ENCODE measurements at regions not wholly inside any gene's neighbourhood (a gene's known extent, or its start where the extent isn't known, plus 50 kb on each side); places are given as distances from the start of the nearest gene placed in this dataset.

GRCh38 chr12:75782069-75782581, 249.5 kb downstream of the PHLDA1 start:
- no peak for DNase-seq (ENCODE audit: extremely low spot score)
- TF ChIP-seq FOXM1 (IDR thresholded peaks at IDR 0.05; ENCODE audit: borderline replicate concordance) = no peak
- TF ChIP-seq L3MBTL2 (conservative IDR thresholded peaks at IDR 0.05) = no peak
- no peak for TF ChIP-seq SUZ12 (IDR thresholded peaks at IDR 0.05)
- no peak for TF ChIP-seq NFRKB (IDR thresholded peaks at IDR 0.05)
- TF ChIP-seq PKNOX1 (IDR thresholded peaks at IDR 0.05) = no peak
- TF ChIP-seq ARNT (IDR thresholded peaks at IDR 0.05) = no peak
- TF ChIP-seq ZNF384 (IDR thresholded peaks at IDR 0.05) = no peak
- TF ChIP-seq BHLHE40 (IDR thresholded peaks at IDR 0.05; ENCODE audit: borderline replicate concordance) = no peak
- no peak for TF ChIP-seq HDGF (IDR thresholded peaks at IDR 0.05; ENCODE audit: borderline replicate concordance)
- TF ChIP-seq SP1 (IDR thresholded peaks at IDR 0.05) = no peak
- TF ChIP-seq LEF1 (IDR thresholded peaks at IDR 0.05; ENCODE audit: borderline replicate concordance) = no peak
- TF ChIP-seq FOXK2 (IDR thresholded peaks at IDR 0.05) = no peak
- TF ChIP-seq ELF4 (IDR thresholded peaks at IDR 0.05) = no peak
- no peak for TF ChIP-seq TARDBP (IDR thresholded peaks at IDR 0.05)
- ChIA-PET CTCF (interaction anchor here (1.7 kb wide), 1 partner anchor 45 kb away, joined by 4 read pairs; no protein-coding TSS in a partner anchor), POLR2A (no interaction called here)

GRCh38 chr12:75781532-75782046, 250.0 kb downstream of the PHLDA1 start:
- CTCF ChIA-PET = interaction anchor here (1.1 to 1.7 kb wide), 2 partner anchors 44 to 108 kb away, joined by 4 to 5 read pairs; no protein-coding TSS in a partner anchor
- DNase-seq (ENCODE audit: extremely low spot score) = no peak
- TF ChIP-seq PKNOX1 (IDR thresholded peaks at IDR 0.05) = peak; percentile 56; the same call in 1 of the 2 replicates
- no peak for TF ChIP-seq CTBP1 (IDR thresholded peaks at IDR 0.05; ENCODE audit: borderline replicate concordance)
- POLR2A ChIA-PET = no interaction called here

- peak; percentile 48 for TF ChIP-seq PKNOX1 (IDR thresholded peaks at IDR 0.05)
- no peak for TF ChIP-seq FOXM1 (IDR thresholded peaks at IDR 0.05; ENCODE audit: borderline replicate concordance)
- no peak for TF ChIP-seq FOXA1 (IDR thresholded peaks at IDR 0.05)
- CTCF ChIA-PET = no interaction called here
- DNase-seq (ENCODE audit: extremely low spot score) = peak; percentile 9
- POLR2A ChIA-PET = no interaction called here
These were observed 251.6 kb downstream of the PHLDA1 start for GRCh38 chr12:75779891-75780496.

- ChIA-PET POLR2A (no interaction called here), CTCF (no interaction called here)
- TF ChIP-seq ARNT (IDR thresholded peaks at IDR 0.05) (no peak), CTBP1 (IDR thresholded peaks at IDR 0.05; ENCODE audit: borderline replicate concordance) (no peak), ELF4 (IDR thresholded peaks at IDR 0.05) (no peak), FOXM1 (IDR thresholded peaks at IDR 0.05; ENCODE audit: borderline replicate concordance) (no peak), SP1 (IDR thresholded peaks at IDR 0.05) (no peak), HDGF (IDR thresholded peaks at IDR 0.05; ENCODE audit: borderline replicate concordance) (no peak), FOXK2 (IDR thresholded peaks at IDR 0.05) (no peak), TARDBP (IDR thresholded peaks at IDR 0.05) (no peak), BHLHE40 (IDR thresholded peaks at IDR 0.05; ENCODE audit: borderline replicate concordance) (no peak), SUZ12 (IDR thresholded peaks at IDR 0.05) (no peak), ZNF384 (IDR thresholded peaks at IDR 0.05) (no peak), PKNOX1 (IDR thresholded peaks at IDR 0.05) (no peak), L3MBTL2 (conservative IDR thresholded peaks at IDR 0.05) (no peak), NFRKB (IDR thresholded peaks at IDR 0.05) (no peak)
- no peak for DNase-seq (ENCODE audit: extremely low spot score)
These were observed 257.1 kb downstream of the PHLDA1 start for GRCh38 chr12:75774261-75775052.

GRCh38 chr12:75773377-75773776, 258.2 kb downstream of the PHLDA1 start:
- POLR2A ChIA-PET = no interaction called here
- no peak for DNase-seq (ENCODE audit: extremely low spot score)
- CTCF ChIA-PET = no interaction called here
- TF ChIP-seq ELF4 (IDR thresholded peaks at IDR 0.05) (no peak), CTBP1 (IDR thresholded peaks at IDR 0.05; ENCODE audit: borderline replicate concordance) (no peak), FOXM1 (IDR thresholded peaks at IDR 0.05; ENCODE audit: borderline replicate concordance) (no peak), FOXA1 (IDR thresholded peaks at IDR 0.05) (no peak), ZNF384 (IDR thresholded peaks at IDR 0.05) (no peak), BHLHE40 (IDR thresholded peaks at IDR 0.05; ENCODE audit: borderline replicate concordance) (no peak), HDGF (IDR thresholded peaks at IDR 0.05; ENCODE audit: borderline replicate concordance) (no peak), LEF1 (IDR thresholded peaks at IDR 0.05; ENCODE audit: borderline replicate concordance) (no peak)
